Liver (tissue), 8 donors: ENCODE measurements at regions not wholly inside any gene's neighbourhood (a gene's known extent, or its start where the extent isn't known, plus 50 kb on each side); places are given as distances from the start of the nearest gene placed in this dataset.

Experiments
- DNase-seq: peaks from one replicate; pipeline ENCODE4 v3.0.0-alpha.2; 2017; ENCODE audit warnings: low spot score
- H3K27ac ChIP-seq, 2 donors: one replicate each; pipeline ENCODE4 v1.7.0; 2013; ENCODE audit warnings: inconsistent platforms in 2 of 2, low read length in 2 of 2, control low read depth in 1 of 2, low read depth in 1 of 2, mild to moderate bottlenecking in 1 of 2
- H3K27me3 ChIP-seq, 4 donors: one replicate each; pipeline versions ENCODE4 v1.6.1 to v1.7.0; 2013; ENCODE audit warnings: low read length in 3 of 4, inconsistent platforms in 1 of 4, mild to moderate bottlenecking in 1 of 4, moderate library complexity in 1 of 4; ENCODE audit not compliant: control insufficient read depth in 4 of 4, insufficient read depth in 4 of 4
- H3K36me3 ChIP-seq, 4 donors: one replicate each; pipeline versions ENCODE4 v1.6.1 to v1.7.0; 2013; ENCODE audit warnings: low read length in 3 of 4, mild to moderate bottlenecking in 3 of 4, low read depth in 1 of 4, moderate library complexity in 1 of 4; ENCODE audit not compliant: control insufficient read depth in 4 of 4, insufficient read depth in 3 of 4
- H3K4me1 ChIP-seq, 4 donors: one replicate each; pipeline versions ENCODE4 v1.6.1 to v1.7.0; 2013; ENCODE audit warnings: low read length in 3 of 4, mild to moderate bottlenecking in 3 of 4, moderate library complexity in 1 of 4; ENCODE audit not compliant: control insufficient read depth in 4 of 4, insufficient read depth in 4 of 4
- H3K4me3 ChIP-seq, 3 donors: one replicate each; pipeline versions ENCODE4 v1.6.1 to v1.7.0; 2013; ENCODE audit warnings: low read length in 3 of 3, control low read depth in 1 of 3, low read depth in 1 of 3, mild to moderate bottlenecking in 1 of 3
- H3K9ac ChIP-seq, 2 donors: one replicate each; pipeline ENCODE4 v1.7.0; 2013; ENCODE audit warnings: low read length in 2 of 2, mild to moderate bottlenecking in 2 of 2, moderate library complexity in 2 of 2, control low read depth in 1 of 2, low read depth in 1 of 2
- H3K9me3 ChIP-seq, 4 donors: one replicate each; pipeline versions ENCODE4 v1.6.1 to v1.7.0; 2013; ENCODE audit warnings: low read length in 3 of 4; ENCODE audit not compliant: control insufficient read depth in 4 of 4
- ATF3 ChIP-seq: IDR thresholded peaks from 2 replicates; pipeline ENCODE4 v1.6.1; 2016; ENCODE audit warnings: antibody characterized with exemption
- CTCF ChIP-seq: fragments of 150-350 bp; IDR thresholded peaks from 2 replicates; pipeline ENCODE4 v1.5.1; 2017; ENCODE audit warnings: improper control_type of control experiment, low read depth, low read length; ENCODE audit not compliant: missing input control
- EGR1 ChIP-seq, 2 donors: IDR thresholded peaks; 2 replicates each; pipeline ENCODE4 v1.6.1; 2016 to 2018; ENCODE audit warnings: antibody characterized with exemption in 2 of 2, low read depth in 2 of 2
- FOXA1 ChIP-seq: IDR thresholded peaks from 2 replicates; pipeline ENCODE4 v1.6.1; 2016; ENCODE audit warnings: antibody characterized with exemption
- FOXA2 ChIP-seq: IDR thresholded peaks from 2 replicates; pipeline ENCODE4 v1.6.1; 2016; ENCODE audit warnings: antibody characterized with exemption
- GABPA ChIP-seq, 2 donors: IDR thresholded peaks in 1 of 2; conservative IDR thresholded peaks in 1 of 2; 2 replicates each; pipeline ENCODE4 v1.6.1; 2016; ENCODE audit warnings: antibody characterized with exemption in 2 of 2, mild to moderate bottlenecking in 1 of 2, moderate library complexity in 1 of 2
- HNF4A ChIP-seq, 2 donors: conservative IDR thresholded peaks; 2 replicates each; pipeline ENCODE4 v1.6.1; 2016; ENCODE audit warnings: antibody characterized with exemption in 2 of 2, mild to moderate bottlenecking in 2 of 2
- HNF4G ChIP-seq: IDR thresholded peaks from 2 replicates; pipeline ENCODE4 v1.6.1; 2016; ENCODE audit warnings: antibody characterized with exemption
- JUND ChIP-seq, 2 donors: IDR thresholded peaks; 2 replicates each; pipeline ENCODE4 v1.6.1; 2016; ENCODE audit warnings: antibody characterized with exemption in 2 of 2
- NR2F2 ChIP-seq: IDR thresholded peaks from 2 replicates; pipeline ENCODE4 v1.6.1; 2016; ENCODE audit warnings: antibody characterized with exemption
- REST ChIP-seq: IDR thresholded peaks from 2 replicates; pipeline ENCODE4 v1.6.1; 2016; ENCODE audit warnings: antibody characterized with exemption, mild to moderate bottlenecking
- RXRA ChIP-seq, 2 donors: IDR thresholded peaks; 2 replicates each; pipeline ENCODE4 v1.6.1; 2017 to 2018; ENCODE audit warnings: antibody characterized with exemption in 2 of 2, mild to moderate bottlenecking in 1 of 2
- TAF1 ChIP-seq: conservative IDR thresholded peaks from 2 replicates; pipeline ENCODE4 v1.6.1; 2016; ENCODE audit warnings: antibody characterized with exemption, mild to moderate bottlenecking
- YY1 ChIP-seq: IDR thresholded peaks from 2 replicates; pipeline ENCODE4 v1.6.1; 2016; ENCODE audit warnings: antibody characterized with exemption, mild to moderate bottlenecking
- ZBTB33 ChIP-seq: IDR thresholded peaks from 2 replicates; pipeline ENCODE4 v1.6.1; 2016; ENCODE audit warnings: antibody characterized with exemption
- WGBS: extraction: QIAGEN DNeasy Blood & Tissue Kit; methylation state at CpG from one replicate; pipeline ENCODE4 v1.1.7; 2013; 5-methylcytosine and 5-hydroxymethylcytosine counted together
- donor health status: healthy.
- donor health status: healthy.
- donor health status: healthy.
- donor health status: healthy.
- donor health status: healthy.

GRCh38 chr5:8865686-8866374 is 680.0 kb downstream of the SEMA5A start:
- TF ChIP-seq TAF1 (no peak), YY1 (no peak), ZBTB33 (no peak), JUND (IDR thresholded peaks at IDR 0.05) (no peak), HNF4G (no peak), FOXA2 (no peak), RXRA (IDR thresholded peaks at IDR 0.05) (no peak), GABPA (IDR thresholded peaks at IDR 0.05 in 1 of 2, conservative IDR thresholded peaks at IDR 0.05 in 1 of 2) (no peak)
- DNase-seq: no peak
- WGBS: 76% methylated on average over 7 of the region's 7 CpGs
- H3K4me1 ChIP-seq: no peaks in the 10 kb centered on the region
- H3K27ac ChIP-seq: no peak overlapping the region
- H3K9ac ChIP-seq: no peak overlapping the region
- H3K4me3 ChIP-seq: no peak overlapping the region
- H3K9me3 ChIP-seq: no peaks in the 10 kb centered on the region
- no peaks in the 10 kb centered on the region for H3K36me3 ChIP-seq
- H3K27me3 ChIP-seq: no peaks in the 10 kb centered on the region

GRCh38 chr5:8868283-8868682 is 677.6 kb downstream of the SEMA5A start:
- 65% methylated on average over 1 of the region's 1 CpG for WGBS
- no peak overlapping the region for H3K4me3 ChIP-seq
- H3K4me1 ChIP-seq: no peaks in the 10 kb centered on the region
- no peak overlapping the region for H3K27ac ChIP-seq
- H3K9me3 ChIP-seq: no peaks in the 10 kb centered on the region
- H3K9ac ChIP-seq: no peak overlapping the region
- TF ChIP-seq HNF4A (conservative IDR thresholded peaks at IDR 0.05) (no peak), YY1 (no peak), FOXA2 (no peak), ZBTB33 (no peak), CTCF (no peak), FOXA1 (no peak), TAF1 (no peak), GABPA (IDR thresholded peaks at IDR 0.05 in 1 of 2, conservative IDR thresholded peaks at IDR 0.05 in 1 of 2) (no peak), JUND (IDR thresholded peaks at IDR 0.05) (no peak)
- no peaks in the 10 kb centered on the region for H3K27me3 ChIP-seq
- H3K36me3 ChIP-seq: no peaks in the 10 kb centered on the region
- no peak for DNase-seq

- H3K9ac ChIP-seq: no peak overlapping the region
- DNase-seq: no peak
- H3K9me3 ChIP-seq: no peaks in the 10 kb centered on the region
- H3K36me3 ChIP-seq: no peaks in the 10 kb centered on the region
- H3K4me1 ChIP-seq: no peaks in the 10 kb centered on the region
- no peaks in the 10 kb centered on the region for H3K27me3 ChIP-seq
- 64% methylated on average over 12 of the region's 12 CpGs for WGBS
- no peak overlapping the region for H3K27ac ChIP-seq
- H3K4me3 ChIP-seq: no peak overlapping the region
- no peak for TF ChIP-seq FOXA1
- no peak for TF ChIP-seq REST
- no peak for TF ChIP-seq HNF4A (conservative IDR thresholded peaks at IDR 0.05)
- TF ChIP-seq EGR1 (IDR thresholded peaks at IDR 0.05; ENCODE audit: low read depth in 2 of 2): no peak
- no peak for TF ChIP-seq NR2F2
- no peak for TF ChIP-seq JUND (IDR thresholded peaks at IDR 0.05)
- TF ChIP-seq YY1: no peak
- no peak for TF ChIP-seq HNF4G
- TF ChIP-seq RXRA (IDR thresholded peaks at IDR 0.05): no peak
- TF ChIP-seq ATF3: no peak
Measured at GRCh38 chr5:8869932-8870331, 675.9 kb downstream of the SEMA5A start.
